HCT116 (cell line): ENCODE measurements at regions not wholly inside any gene's neighbourhood (a gene's known extent, or its start where the extent isn't known, plus 50 kb on each side); places are given as distances from the start of the nearest gene placed in this dataset.

Experiments used
- ATAC-seq: fragments of 200-7000 bp; cut with Tn5 transposase; 2 replicates; pipeline ENCODE4 v1.9.1; 2020; ENCODE audit warnings: mild to moderate bottlenecking, moderate library complexity
- BruUV-seq: library from RNA; stranded (reverse); fragments of 400-500 nt; replicated peaks from 2 replicates; lab custom pipeline; 2021; lab: Mats Ljungman, UMichigan
- CTCF ChIA-PET: fragments of 300-600 bp; sonication (Branson Sonifier 250); formaldehyde crosslinking; loops from one replicate; lab custom pipeline; 2021; ENCODE audit warnings: antibody characterized with exemption; lab: Charles Lee
- POLR2A ChIA-PET: fragments of 300-600, 350-600 bp; sonication (Branson Sonifier 250); formaldehyde crosslinking; loops from one replicate; lab custom pipeline; 2021; ENCODE audit warnings: antibody characterized with exemption; lab: Charles Lee
- RAD21 ChIA-PET, 2 experiments: fragments of 300-600 bp; sonication (Branson Sonifier 250); formaldehyde crosslinking; loops; one replicate each; lab custom pipeline; 2023; ENCODE audit warnings: low total read pairs in 2 of 2; ENCODE audit not compliant: uncharacterized antibody in 2 of 2, unreplicated experiment in 2 of 2, low non-redundant PET in 1 of 2; lab: Charles Lee
- DNase-seq: peaks from one replicate; pipeline ENCODE4 v3.0.0-alpha.2; 2010; ENCODE audit warnings: low read depth, low spot score
- H2AFZ ChIP-seq: fragments of 200-600 bp; shearing (Covaris generic), sonication (generic); 2 replicates; pipeline ENCODE4 v1.6.1; 2017; ENCODE audit warnings: low read depth, mixed run types, mixed read lengths, antibody characterized with exemption, low read length; ENCODE audit not compliant: poor library complexity, severe bottlenecking
- H3K27ac ChIP-seq: 2 replicates; pipeline ENCODE4 v1.5.1; 2012; ENCODE audit warnings: low read depth, low read length
- H3K27me3 ChIP-seq: fragments of 200-600 bp; sonication (generic); 2 replicates; pipeline ENCODE4 v1.6.1; 2016; ENCODE audit warnings: mixed run types, low read length, mixed read lengths; ENCODE audit not compliant: insufficient read depth
- H3K36me3 ChIP-seq, 2 experiments: fragments of 200-500 bp in 1 of 2; fragments of 200-600 bp in 1 of 2; sonication (Bioruptor generic) in 1 of 2; sonication (generic) in 1 of 2; 2 replicates each; pipeline versions ENCODE4 v1.5.1 to v1.6.1; 2014 to 2016; ENCODE audit warnings: low read length in 2 of 2, inconsistent platforms in 1 of 2, mixed read lengths in 1 of 2, mixed run types in 1 of 2; ENCODE audit not compliant: insufficient read depth in 2 of 2, control insufficient read depth in 1 of 2
- H3K4me1 ChIP-seq, 2 experiments: fragments of 200-600 bp in 1 of 2; sonication (generic) in 1 of 2; 2 replicates each; pipeline versions ENCODE4 v1.5.1 to v1.6.1; 2012 to 2017; ENCODE audit warnings: low read length in 2 of 2, inconsistent platforms in 1 of 2, mild to moderate bottlenecking in 1 of 2, mixed read lengths in 1 of 2, mixed run types in 1 of 2, moderate library complexity in 1 of 2; ENCODE audit not compliant: insufficient read depth in 2 of 2, control insufficient read depth in 1 of 2
- H3K4me2 ChIP-seq: fragments of 200-600 bp; sonication (generic); 2 replicates; pipeline ENCODE4 v1.6.1; 2017; ENCODE audit warnings: mixed run types, low read length, mixed read lengths
- H3K4me3 ChIP-seq, 2 experiments: fragments of 200-600 bp in 1 of 2; sonication (generic) in 1 of 2; replicated peaks in 1 of 2; 2 replicates each; pipeline ENCODE4 v1.5.1; 2011 to 2016; ENCODE audit warnings: low read length in 2 of 2, control low read depth in 1 of 2, low read depth in 1 of 2, mild to moderate bottlenecking in 1 of 2, mixed read lengths in 1 of 2, mixed run types in 1 of 2
- H3K79me2 ChIP-seq: fragments of 200-600 bp; sonication (generic); 2 replicates; pipeline ENCODE4 v1.6.1; 2017; ENCODE audit warnings: mild to moderate bottlenecking, mixed run types, low read length, moderate library complexity, mixed read lengths; ENCODE audit not compliant: insufficient read depth
- H3K9ac ChIP-seq: fragments of 200-600 bp; sonication (generic); 2 replicates; pipeline ENCODE4 v1.6.1; 2016; ENCODE audit warnings: low read length, mixed read lengths
- H3K9me2 ChIP-seq: fragments of 200-600 bp; sonication (generic), shearing (Covaris generic); 2 replicates; pipeline ENCODE4 v1.6.1; 2017; ENCODE audit warnings: mixed run types, mild to moderate bottlenecking, moderate library complexity; ENCODE audit not compliant: insufficient read depth
- H3K9me3 ChIP-seq, 2 experiments: fragments of 200-500 bp in 1 of 2; fragments of 200-600 bp in 1 of 2; sonication (Bioruptor generic) in 1 of 2; sonication (generic) in 1 of 2; 2 replicates each; pipeline ENCODE4 v1.6.1; 2014 to 2017; ENCODE audit warnings: low read length in 2 of 2, mixed read lengths in 2 of 2, inconsistent platforms in 1 of 2, low read depth in 1 of 2, mild to moderate bottlenecking in 1 of 2, mixed run types in 1 of 2, moderate library complexity in 1 of 2; ENCODE audit not compliant: control insufficient read depth in 1 of 2, insufficient read depth in 1 of 2
- H4K20me1 ChIP-seq: fragments of 200-600 bp; sonication (generic), shearing (Covaris generic); 2 replicates; pipeline ENCODE4 v1.6.1; 2017; ENCODE audit warnings: mixed run types, mild to moderate bottlenecking, moderate library complexity; ENCODE audit not compliant: insufficient read depth
- EGR1 ChIP-seq: IDR thresholded peaks from 2 replicates; pipeline ENCODE4 v1.6.1; 2012; ENCODE audit warnings: low read depth
- EZH2 ChIP-seq: fragments of 200-600 bp; sonication (generic); IDR thresholded peaks from 2 replicates; pipeline ENCODE4 v1.6.1; 2017; ENCODE audit warnings: antibody characterized with exemption, mixed run types
- MAX ChIP-seq: IDR thresholded peaks from 2 replicates; pipeline ENCODE4 v1.6.1; 2012
- SRF ChIP-seq: IDR thresholded peaks from 2 replicates; pipeline ENCODE4 v1.6.1; 2012; ENCODE audit warnings: low read depth
- TCF7L2 ChIP-seq: IDR thresholded peaks from 2 replicates; pipeline ENCODE4 v1.7.0; 2011; ENCODE audit warnings: borderline replicate concordance, inconsistent platforms; ENCODE audit not compliant: insufficient read depth, insufficient read length; ENCODE audit errors: extremely low read depth
- ZFX ChIP-seq: fragments of 450-650 bp; IDR thresholded peaks from 2 replicates; pipeline ENCODE4 v1.6.1; 2017
- intact Hi-C: fragments of 100-400 bp; cut with micrococcal nuclease; formaldehyde crosslinking; loops from 2 replicates; pipeline ENCODE4 v1.10.0; 2022

GRCh38 chr4:123676071-123676889 is 279.7 kb downstream of the SPRY1 start:
- H3K9me3 ChIP-seq, result no peaks in the 10 kb centered on the region
- intact Hi-C loops, result no loop called here
- BruUV-seq, result no TSS peak
- DNase-seq (no peak), ATAC-seq (no peak)
- H3K4me1 ChIP-seq, result no peaks in the 10 kb centered on the region
- ChIA-PET RAD21 (no interaction called here), CTCF (no interaction called here), POLR2A (no interaction called here)
- H3K4me3 ChIP-seq, result no peak overlapping the region
- H3K4me2 ChIP-seq, result no peak overlapping the region
- no peaks in the 10 kb centered on the region for H3K79me2 ChIP-seq
- no peak overlapping the region for H3K27ac ChIP-seq
- H3K9me2 ChIP-seq, result no peaks in the 10 kb centered on the region
- TF ChIP-seq ZFX, result no peak
- no peak for TF ChIP-seq MAX
- no peak for TF ChIP-seq SRF
- TF ChIP-seq TCF7L2, result no peak
- H3K9ac ChIP-seq, result no peak overlapping the region
- no peaks in the 10 kb centered on the region for H4K20me1 ChIP-seq
- H3K36me3 ChIP-seq, result no peaks in the 10 kb centered on the region
- H2AFZ ChIP-seq, result no peak overlapping the region
- no peaks in the 10 kb centered on the region for H3K27me3 ChIP-seq

GRCh38 chr4:123676890-123677229 is 280.3 kb downstream of the SPRY1 start:
- no TSS peak for BruUV-seq
- Histone ChIP-seq H3K4me3 (no peak overlapping the region), H3K27ac (no peak overlapping the region), H3K4me1 (no peaks in the 10 kb centered on the region), H4K20me1 (no peaks in the 10 kb centered on the region), H3K36me3 (no peaks in the 10 kb centered on the region), H3K27me3 (no peaks in the 10 kb centered on the region)
- ATAC-seq (no peak), DNase-seq (no peak)
- ChIA-PET RAD21 (no interaction called here), POLR2A (no interaction called here)
- TF ChIP-seq EGR1 (no peak), EZH2 (no peak)
- TF ChIP-seq, all 23 proteins: peak for 0
- intact Hi-C loops, result no loop called here
- Histone ChIP-seq H3K79me2 (no peaks in the 10 kb centered on the region), H3K9me2 (no peaks in the 10 kb centered on the region), H3K4me2 (no peak overlapping the region), H3K9me3 (no peaks in the 10 kb centered on the region), H3K9ac (no peak overlapping the region), H2AFZ (no peak overlapping the region)
- CTCF ChIA-PET, result no interaction called here
